GM12874 (cell line): ENCODE measurements at regions not wholly inside any gene's neighbourhood (a gene's known extent, or its start where the extent isn't known, plus 50 kb on each side); places are given as distances from the start of the nearest gene placed in this dataset.

ENCODE experiments used
- TF ChIP-seq, protein P1 (sequence below): IDR thresholded peaks from 2 replicates; pipeline ENCODE4 v1.5.1; 2011; ENCODE audit warnings: low read depth, mild to moderate bottlenecking, control low read depth, low read length, moderate library complexity; ENCODE audit not compliant: insufficient read depth

DNA sequence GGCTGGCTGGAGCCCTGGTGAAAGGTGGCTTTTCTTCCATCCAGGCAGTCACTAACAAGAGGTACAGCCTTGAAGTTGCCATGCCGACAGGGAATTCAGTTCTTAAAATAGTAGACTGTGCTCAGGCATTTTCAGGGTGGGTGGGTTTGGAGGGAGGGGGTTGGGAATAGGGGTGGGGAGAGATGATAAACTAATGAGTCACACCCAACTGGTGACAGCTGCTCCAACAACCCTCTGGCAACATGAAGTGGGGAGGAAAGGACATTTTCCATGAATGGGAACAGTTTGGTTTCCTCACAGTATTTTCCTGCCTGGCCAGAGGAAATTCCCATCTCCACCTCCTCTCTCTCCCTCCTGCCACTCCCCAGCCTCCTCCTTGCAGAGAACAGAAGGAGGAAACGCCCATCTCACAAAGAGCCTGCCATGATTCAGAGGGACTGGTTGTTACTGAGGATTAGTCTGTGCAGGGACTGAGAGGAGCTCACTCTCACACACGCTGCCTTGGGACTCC is 113.0 kb upstream of the SLC1A4 start:
- TF ChIP-seq, protein P1, sequence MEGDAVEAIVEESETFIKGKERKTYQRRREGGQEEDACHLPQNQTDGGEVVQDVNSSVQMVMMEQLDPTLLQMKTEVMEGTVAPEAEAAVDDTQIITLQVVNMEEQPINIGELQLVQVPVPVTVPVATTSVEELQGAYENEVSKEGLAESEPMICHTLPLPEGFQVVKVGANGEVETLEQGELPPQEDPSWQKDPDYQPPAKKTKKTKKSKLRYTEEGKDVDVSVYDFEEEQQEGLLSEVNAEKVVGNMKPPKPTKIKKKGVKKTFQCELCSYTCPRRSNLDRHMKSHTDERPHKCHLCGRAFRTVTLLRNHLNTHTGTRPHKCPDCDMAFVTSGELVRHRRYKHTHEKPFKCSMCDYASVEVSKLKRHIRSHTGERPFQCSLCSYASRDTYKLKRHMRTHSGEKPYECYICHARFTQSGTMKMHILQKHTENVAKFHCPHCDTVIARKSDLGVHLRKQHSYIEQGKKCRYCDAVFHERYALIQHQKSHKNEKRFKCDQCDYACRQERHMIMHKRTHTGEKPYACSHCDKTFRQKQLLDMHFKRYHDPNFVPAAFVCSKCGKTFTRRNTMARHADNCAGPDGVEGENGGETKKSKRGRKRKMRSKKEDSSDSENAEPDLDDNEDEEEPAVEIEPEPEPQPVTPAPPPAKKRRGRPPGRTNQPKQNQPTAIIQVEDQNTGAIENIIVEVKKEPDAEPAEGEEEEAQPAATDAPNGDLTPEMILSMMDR = no peak

DNA sequence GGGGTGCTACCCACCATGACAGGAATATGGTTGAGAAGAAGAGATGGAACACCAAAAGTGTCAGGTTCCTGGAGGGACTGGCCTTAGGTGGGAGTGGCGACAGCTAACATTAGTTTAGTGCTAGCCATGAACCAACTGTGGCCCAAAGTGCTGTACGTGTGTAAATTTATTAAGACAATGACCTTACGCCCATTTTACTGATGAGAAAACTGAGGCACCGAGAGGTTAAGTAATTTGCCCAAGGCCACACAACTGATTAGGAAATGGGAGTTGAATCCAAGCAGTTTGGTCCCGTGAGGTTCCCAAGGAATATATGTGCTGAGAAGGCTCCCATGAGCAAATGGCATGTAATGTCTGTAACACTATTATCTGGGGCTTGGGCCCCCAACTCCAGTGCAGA is 109.5 kb upstream of the SLC1A4 start:
- TF ChIP-seq, protein P1 = no peak

DNA sequence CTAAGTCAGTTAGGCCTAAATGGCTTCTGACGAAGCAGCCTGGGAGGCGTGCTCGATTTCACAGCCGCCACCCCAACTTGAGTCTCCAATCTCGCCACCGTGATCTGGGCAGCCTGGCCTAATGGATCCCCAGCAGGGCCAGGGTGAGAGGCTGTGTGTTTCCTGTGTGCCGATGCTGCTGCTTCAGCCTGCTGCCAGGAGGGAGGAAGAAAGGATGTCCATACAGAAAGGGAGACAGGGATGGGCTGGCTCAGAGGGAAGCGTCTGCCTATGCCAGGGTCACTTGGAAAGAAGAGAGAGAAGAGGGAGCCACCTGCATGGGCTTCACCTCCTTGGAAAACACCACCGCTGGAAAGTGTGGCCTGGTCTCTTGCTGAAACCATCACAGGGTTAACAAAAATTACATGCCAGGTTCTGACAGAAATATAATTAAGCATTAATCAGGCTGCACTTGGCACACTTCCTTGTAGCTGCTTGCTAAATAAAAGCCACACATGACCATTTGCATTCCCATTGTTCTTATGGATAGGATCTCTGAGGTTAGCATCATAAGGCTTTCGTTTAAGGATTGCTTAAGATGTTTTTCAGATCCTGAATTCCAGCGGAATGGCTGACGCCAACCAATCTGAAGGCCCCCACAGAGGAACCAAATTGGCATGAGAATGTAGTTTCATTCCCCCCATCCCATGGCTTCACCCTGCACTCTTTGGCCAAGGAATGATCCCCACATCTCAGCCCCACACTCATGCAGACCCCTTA is 108.8 kb upstream of the SLC1A4 start:
- TF ChIP-seq, protein P1 = no peak

DNA sequence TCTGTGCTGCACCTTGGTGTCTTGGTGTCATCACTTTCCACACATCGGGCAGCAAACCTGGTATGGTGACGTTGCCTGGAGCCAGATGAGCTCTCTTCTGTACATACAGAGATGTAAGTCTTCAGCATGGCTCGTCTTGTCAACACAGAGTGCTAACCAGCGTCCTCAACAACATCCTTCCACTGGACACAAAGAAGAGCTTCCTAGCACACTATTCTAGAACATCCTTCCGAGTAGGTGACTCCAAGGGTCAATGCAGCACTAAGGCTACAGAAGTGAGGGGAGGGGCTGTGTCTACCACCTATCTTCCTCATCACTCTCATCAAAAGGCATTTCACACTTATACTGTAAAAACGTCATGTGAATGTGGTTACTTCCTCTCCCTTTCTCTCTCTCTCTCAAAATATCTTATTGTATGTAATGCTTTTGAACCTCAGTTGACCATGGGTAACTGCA is 108.1 kb upstream of the SLC1A4 start:
- TF ChIP-seq, protein P1 = no peak

DNA sequence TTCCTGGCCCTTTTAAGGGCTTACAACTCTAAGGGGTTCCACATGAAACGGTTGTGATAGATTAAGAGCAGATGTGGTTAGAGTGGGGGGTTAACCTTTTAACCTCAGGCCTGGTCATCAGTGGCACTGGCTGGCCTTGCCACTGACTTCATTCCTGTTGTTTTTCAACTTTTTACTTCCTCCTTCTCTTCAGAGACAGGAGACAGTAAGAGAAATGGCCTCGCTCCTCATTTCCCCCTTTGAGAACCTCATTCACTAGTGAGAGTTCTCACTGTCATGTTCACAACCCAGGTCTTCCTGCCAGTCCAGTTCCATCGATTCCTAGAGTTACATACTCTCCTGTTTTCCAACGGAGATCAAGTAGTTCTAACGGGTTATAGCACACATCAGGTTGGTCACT is 101.6 kb upstream of the SLC1A4 start:
- TF ChIP-seq, protein P1 = no peak

DNA sequence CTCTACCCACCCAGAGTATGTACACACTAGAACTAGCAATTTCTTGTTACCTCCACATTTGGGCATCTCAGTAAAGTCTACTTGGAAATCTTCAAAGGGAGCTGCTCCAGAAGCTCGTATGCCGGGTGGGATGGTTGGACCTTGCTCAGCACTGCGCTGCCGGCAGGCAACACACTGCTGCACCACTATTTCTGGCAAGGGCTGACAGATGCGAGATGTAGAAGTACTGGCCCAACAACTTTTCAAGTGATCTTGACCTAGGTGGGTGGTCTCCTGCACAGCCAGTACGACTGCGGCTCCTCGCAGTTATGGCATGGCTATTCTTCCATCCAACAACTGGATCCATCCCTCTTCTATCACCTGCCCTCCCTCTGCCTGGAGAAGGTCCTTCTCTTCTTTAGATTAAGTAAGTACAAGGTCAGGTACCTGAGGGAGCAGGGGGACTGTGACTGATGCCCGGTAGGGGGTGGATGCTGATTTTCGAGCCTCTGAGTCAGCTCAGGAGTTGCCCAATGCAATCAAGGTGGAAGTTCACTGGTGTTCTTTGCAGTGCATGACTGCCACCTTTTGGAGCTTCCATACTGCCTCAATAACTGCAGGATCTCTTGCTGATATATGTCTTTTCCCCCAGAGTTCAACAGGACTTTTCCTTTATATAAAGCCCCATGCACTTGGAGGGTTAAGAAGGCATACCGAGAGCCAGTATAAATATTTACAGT is 100.4 kb upstream of the SLC1A4 start:
- TF ChIP-seq, protein P1 = no peak

DNA sequence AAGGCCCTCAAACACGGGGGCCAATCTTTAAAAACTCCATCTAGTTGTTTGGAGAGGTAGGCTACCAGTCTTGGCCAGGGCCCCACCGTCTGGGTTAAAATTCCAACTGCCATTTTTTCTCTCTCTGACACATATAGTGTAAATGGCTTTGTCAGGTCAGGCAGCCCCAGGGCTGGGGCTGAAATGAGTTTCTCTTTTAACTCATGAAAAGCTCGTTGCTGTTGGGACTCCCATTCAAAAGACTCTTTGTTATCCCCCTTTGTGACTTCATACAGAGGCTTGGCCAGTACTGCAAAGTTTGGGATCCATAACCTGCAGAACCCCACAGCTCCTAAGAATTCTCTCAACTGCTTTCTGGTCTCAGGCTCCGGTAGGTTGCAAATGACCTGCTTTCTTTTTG is 99.4 kb upstream of the SLC1A4 start:
- TF ChIP-seq, protein P1 = no peak
